ENCODE measurements at regions not wholly inside any gene's neighbourhood (a gene's known extent, or its start where the extent isn't known, plus 50 kb on each side); places are given as distances from the start of the nearest gene placed in this dataset.

- TF ChIP-seq, protein P1, sequence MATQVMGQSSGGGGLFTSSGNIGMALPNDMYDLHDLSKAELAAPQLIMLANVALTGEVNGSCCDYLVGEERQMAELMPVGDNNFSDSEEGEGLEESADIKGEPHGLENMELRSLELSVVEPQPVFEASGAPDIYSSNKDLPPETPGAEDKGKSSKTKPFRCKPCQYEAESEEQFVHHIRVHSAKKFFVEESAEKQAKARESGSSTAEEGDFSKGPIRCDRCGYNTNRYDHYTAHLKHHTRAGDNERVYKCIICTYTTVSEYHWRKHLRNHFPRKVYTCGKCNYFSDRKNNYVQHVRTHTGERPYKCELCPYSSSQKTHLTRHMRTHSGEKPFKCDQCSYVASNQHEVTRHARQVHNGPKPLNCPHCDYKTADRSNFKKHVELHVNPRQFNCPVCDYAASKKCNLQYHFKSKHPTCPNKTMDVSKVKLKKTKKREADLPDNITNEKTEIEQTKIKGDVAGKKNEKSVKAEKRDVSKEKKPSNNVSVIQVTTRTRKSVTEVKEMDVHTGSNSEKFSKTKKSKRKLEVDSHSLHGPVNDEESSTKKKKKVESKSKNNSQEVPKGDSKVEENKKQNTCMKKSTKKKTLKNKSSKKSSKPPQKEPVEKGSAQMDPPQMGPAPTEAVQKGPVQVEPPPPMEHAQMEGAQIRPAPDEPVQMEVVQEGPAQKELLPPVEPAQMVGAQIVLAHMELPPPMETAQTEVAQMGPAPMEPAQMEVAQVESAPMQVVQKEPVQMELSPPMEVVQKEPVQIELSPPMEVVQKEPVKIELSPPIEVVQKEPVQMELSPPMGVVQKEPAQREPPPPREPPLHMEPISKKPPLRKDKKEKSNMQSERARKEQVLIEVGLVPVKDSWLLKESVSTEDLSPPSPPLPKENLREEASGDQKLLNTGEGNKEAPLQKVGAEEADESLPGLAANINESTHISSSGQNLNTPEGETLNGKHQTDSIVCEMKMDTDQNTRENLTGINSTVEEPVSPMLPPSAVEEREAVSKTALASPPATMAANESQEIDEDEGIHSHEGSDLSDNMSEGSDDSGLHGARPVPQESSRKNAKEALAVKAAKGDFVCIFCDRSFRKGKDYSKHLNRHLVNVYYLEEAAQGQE (IDR thresholded peaks at IDR 0.05; ENCODE audit: low read depth), result no peak
- TF ChIP-seq FOSL1 (IDR thresholded peaks at IDR 0.05; ENCODE audit: low read depth) (no peak), ZNF274 (IDR thresholded peaks at IDR 0.05; ENCODE audit: low read depth, low read length) (no peak), CEBPB (IDR thresholded peaks at IDR 0.05; ENCODE audit: low read depth) (no peak), RAD21 (IDR thresholded peaks at IDR 0.05; ENCODE audit: low read depth) (no peak)
These were observed 176.7 kb downstream of the SH3BGRL start (continued) for GRCh38 chrX:81378560-81378959.

- no peaks in the 10 kb centered on the region for H3K27me3 ChIP-seq (ENCODE audit: insufficient read depth, low read length)
- no peaks in the 10 kb centered on the region for H3K79me2 ChIP-seq (ENCODE audit: insufficient read depth, low read length)
- intact Hi-C loops (cut with micrococcal nuclease), result no loop called here
- H3K9me2 ChIP-seq (ENCODE audit: insufficient read depth), result no peaks in the 10 kb centered on the region
- no peak for ATAC-seq
- DNase-seq (ENCODE audit: low read depth, low spot score), result no peak
- no TSS peak for BruUV-seq (replicated peaks)
- RAD21 ChIA-PET (ENCODE audit: low non-redundant PET in 1 of 2, low total read pairs in 2 of 2, uncharacterized antibody in 2 of 2, unreplicated experiment in 2 of 2), result no interaction called here
- no peak overlapping the region for H2AFZ ChIP-seq (ENCODE audit: low read depth, low read length, poor library complexity, severe bottlenecking)
- CTCF ChIA-PET, result no interaction called here
- H3K27ac ChIP-seq (ENCODE audit: low read depth, low read length), result no peak overlapping the region
- no peaks in the 10 kb centered on the region for H3K36me3 ChIP-seq (ENCODE audit: control insufficient read depth in 1 of 2, insufficient read depth in 2 of 2, low read length in 2 of 2)
- no peaks in the 10 kb centered on the region for H3K4me1 ChIP-seq (ENCODE audit: control insufficient read depth in 1 of 2, insufficient read depth in 2 of 2, low read length in 2 of 2)
- no peak overlapping the region for H3K4me3 ChIP-seq (replicated peaks in 1 of 2; ENCODE audit: low read depth in 1 of 2, low read length in 2 of 2)
- POLR2A ChIA-PET, result no interaction called here
- H3K9me3 ChIP-seq (ENCODE audit: control insufficient read depth in 1 of 2, insufficient read depth in 1 of 2, low read depth in 1 of 2, low read length in 2 of 2), result no peaks in the 10 kb centered on the region
- H3K4me2 ChIP-seq (ENCODE audit: low read length), result no peak overlapping the region
- no peak overlapping the region for H3K9ac ChIP-seq (ENCODE audit: low read length)
- no peaks in the 10 kb centered on the region for H4K20me1 ChIP-seq (ENCODE audit: insufficient read depth)
- TF ChIP-seq CTCF (IDR thresholded peaks at IDR 0.05 in 2 of 3, conservative IDR thresholded peaks at IDR 0.05 in 1 of 3; ENCODE audit: borderline replicate concordance in 1 of 3, insufficient read depth in 1 of 3, low read depth in 2 of 3, low read length in 2 of 3) (no peak), EGR1 (IDR thresholded peaks at IDR 0.05; ENCODE audit: low read depth) (no peak), SIN3A (IDR thresholded peaks at IDR 0.05; ENCODE audit: low read depth) (no peak), ELF1 (IDR thresholded peaks at IDR 0.05; ENCODE audit: borderline replicate concordance, low read depth) (no peak), ZNF274 (IDR thresholded peaks at IDR 0.05; ENCODE audit: low read depth, low read length) (no peak), YY1 (IDR thresholded peaks at IDR 0.05; ENCODE audit: extremely low read depth, insufficient replicate concordance, low read depth, low read length) (no peak), CBX3 (IDR thresholded peaks at IDR 0.05; ENCODE audit: low read depth) (no peak)
- TF ChIP-seq, protein P1 (IDR thresholded peaks at IDR 0.05; ENCODE audit: low read depth), result no peak
- TF ChIP-seq, protein P2, sequence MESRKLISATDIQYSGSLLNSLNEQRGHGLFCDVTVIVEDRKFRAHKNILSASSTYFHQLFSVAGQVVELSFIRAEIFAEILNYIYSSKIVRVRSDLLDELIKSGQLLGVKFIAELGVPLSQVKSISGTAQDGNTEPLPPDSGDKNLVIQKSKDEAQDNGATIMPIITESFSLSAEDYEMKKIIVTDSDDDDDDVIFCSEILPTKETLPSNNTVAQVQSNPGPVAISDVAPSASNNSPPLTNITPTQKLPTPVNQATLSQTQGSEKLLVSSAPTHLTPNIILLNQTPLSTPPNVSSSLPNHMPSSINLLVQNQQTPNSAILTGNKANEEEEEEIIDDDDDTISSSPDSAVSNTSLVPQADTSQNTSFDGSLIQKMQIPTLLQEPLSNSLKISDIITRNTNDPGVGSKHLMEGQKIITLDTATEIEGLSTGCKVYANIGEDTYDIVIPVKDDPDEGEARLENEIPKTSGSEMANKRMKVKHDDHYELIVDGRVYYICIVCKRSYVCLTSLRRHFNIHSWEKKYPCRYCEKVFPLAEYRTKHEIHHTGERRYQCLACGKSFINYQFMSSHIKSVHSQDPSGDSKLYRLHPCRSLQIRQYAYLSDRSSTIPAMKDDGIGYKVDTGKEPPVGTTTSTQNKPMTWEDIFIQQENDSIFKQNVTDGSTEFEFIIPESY (IDR thresholded peaks at IDR 0.05; ENCODE audit: extremely low read depth, insufficient replicate concordance, low read length), result no peak
- TF ChIP-seq, protein P3, sequence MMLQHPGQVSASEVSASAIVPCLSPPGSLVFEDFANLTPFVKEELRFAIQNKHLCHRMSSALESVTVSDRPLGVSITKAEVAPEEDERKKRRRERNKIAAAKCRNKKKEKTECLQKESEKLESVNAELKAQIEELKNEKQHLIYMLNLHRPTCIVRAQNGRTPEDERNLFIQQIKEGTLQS (IDR thresholded peaks at IDR 0.05), result no peak
These were observed 188.3 kb downstream of the SH3BGRL start for GRCh38 chrX:81390237-81390636.

All from HCT116 (cell line).